Left lobe of liver (tissue), 2 donors: ENCODE measurements at regions not wholly inside any gene's neighbourhood (a gene's known extent, or its start where the extent isn't known, plus 50 kb on each side); places are given as distances from the start of the nearest gene placed in this dataset.
"Not testable (repeated sequence)": the region's sequence is repeated elsewhere in the genome, so short reads cannot be mapped to it uniquely, and the experiment has no call there.

Experiments used
- ATAC-seq: fragments of 200-7000 bp; cut with Tn5 transposase; one replicate; pipeline ENCODE4 v1.9.1; 2020; ENCODE audit warnings: mild to moderate bottlenecking, moderate library complexity
- DNase-seq: peaks from one replicate; pipeline ENCODE4 v3.0.0-alpha.2; 2020; ENCODE audit warnings: low spot score
- donor health status: DM: no; HTN: no; CAD: no; lungs with moderate emphysema.
- donor health status: DM: no; HTN: yes; CAD: no.

DNA sequence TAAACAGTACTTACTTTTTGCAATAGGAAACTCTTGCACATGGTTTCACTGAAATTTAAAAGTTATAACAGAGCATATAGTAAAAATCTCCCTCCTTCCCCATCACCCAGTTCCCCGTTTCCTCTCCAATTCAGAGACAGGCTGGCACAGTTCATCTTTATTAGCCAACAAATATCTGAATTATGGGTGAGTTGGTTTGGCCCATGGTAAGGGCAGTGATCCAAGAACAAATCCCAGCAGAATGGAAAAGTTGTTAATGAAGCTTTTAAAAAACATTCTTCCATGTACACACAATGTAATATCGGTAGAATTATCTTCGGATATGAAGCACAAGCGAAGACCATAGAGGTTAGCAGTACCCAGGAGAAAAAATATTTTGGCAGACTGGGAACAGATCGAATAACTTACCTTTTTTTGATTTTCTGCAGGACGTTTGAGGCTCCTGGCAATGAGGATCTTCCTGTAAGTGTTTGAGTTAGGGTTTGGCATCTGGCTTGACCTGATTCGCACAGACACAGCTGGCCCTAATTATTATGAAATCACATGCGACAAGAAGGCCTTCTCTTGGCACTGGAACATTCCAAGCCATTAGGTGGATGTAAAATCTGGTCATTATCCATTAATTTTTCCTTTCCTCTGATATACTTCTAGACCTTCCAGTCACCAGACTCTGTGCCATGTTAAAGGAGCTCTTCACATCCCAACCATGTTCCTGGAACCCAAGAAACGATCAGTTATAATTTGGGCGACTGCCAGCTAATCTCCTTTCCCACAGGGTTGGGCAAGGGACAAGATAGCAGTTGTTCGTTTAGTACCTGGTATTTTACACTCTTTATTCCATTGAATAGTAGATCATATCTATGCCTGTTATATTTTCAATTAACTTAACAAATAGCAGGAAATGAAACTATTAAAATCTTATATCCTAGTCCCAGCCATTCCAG lies 139.4 kb upstream of the TSC22D1 start:
- DNase-seq, result no peak
- no peak for ATAC-seq

- ATAC-seq (no peak), DNase-seq (no peak)
Observed at GRCh38 chr13:44713788-44714469, 137.8 kb upstream of the TSC22D1 start.

DNA sequence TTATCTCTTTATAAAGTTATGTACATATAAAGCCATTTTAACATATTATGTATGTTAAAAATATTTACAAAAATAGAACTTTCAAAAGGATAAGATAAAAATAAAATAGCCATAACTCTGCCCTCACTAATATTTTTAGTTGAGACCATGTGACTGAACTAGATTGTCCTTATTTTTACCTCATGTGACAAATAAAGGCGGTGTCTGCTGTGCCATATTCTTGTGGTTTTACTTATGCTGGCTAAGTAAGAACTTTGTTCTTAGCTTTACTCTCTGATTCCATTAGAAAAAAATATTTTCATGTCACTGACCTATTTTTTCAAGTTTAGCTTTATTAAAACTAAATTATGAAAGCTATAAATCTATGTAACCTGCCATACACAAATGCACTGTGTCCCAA lies 135.6 kb upstream of the TSC22D1 start:
- no peak for DNase-seq
- no peak for ATAC-seq

DNA sequence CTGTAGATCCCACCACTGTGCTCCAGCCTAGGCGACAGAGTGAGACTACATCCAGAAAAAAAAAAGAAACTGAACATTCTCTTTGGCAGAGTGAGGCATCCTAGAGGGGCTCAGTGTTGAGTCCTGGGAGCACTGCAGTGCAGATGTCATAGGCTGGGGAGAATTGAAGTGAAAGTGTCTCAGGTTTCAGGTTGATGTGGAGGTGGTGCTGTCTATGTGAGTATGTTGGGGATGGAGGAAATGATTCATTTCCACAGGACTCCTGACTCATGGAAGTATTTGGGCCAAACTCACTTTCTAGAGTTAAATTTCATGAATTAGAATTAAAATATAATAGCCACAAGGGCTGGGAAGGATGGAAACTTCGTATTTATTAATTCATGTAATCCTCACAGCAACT lies 134.4 kb upstream of the TSC22D1 start:
- no peak for ATAC-seq
- DNase-seq, result no peak

DNA sequence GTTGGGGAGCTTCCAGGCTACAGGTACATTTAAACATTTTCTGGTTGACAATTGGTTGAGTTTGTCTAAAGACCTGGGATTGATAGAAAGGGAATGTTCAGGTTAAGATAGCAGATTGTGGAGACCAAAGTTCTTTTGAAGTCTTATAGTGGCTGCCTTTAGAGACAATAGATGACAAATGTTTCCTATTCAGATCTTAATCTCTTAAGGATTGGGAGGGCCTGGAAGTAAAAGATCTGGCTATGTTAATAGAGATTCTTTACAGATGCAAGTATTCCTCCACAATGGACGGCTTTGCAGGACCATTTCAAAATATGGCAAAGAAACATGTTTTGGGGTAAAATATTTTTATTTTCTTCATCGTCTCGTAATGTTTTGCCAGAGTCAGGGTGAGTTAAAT lies 128.7 kb upstream of the TSC22D1 start:
- not testable (repeated sequence) for ATAC-seq, DNase-seq

DNA sequence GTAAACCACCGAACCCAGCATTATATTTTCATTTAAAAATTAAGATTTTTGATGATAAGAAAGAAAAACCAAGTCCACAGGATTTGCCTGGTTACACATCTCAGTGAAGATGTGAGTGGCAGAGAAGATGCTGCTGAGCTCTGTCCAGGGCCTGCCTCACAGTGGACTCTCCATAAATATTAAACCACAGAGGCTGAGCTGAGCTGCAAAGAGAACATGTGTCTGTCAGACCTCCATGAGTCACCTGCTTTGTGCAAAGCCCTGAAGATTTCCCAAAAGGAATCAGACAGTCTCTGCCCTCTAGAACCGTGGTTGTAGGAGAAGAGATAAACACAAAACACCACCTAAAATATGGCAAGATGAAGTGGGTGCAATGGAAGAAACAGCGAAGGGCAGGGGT lies 127.2 kb upstream of the TSC22D1 start:
- ATAC-seq, result no peak
- DNase-seq, result no peak

DNA sequence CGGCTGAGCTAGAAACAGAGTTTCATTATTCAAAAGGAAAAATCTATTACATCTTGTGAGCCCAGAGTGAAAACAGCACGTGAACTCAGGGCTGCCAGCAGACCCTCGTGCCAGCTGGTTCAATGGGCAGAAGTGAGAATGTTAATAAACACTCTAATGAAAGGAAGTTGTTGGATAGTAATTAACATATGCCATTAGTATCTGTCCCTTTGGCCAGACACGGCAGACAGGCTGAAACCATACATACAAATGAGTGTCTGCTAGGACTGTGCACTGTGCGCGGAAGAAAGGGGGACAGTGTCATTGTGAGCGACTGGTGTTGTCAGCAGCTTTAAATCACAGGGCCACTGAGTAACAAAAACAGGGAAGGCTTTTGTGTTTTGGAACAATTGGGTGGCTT lies 121.9 kb upstream of the TSC22D1 start:
- ATAC-seq, result no peak

DNA sequence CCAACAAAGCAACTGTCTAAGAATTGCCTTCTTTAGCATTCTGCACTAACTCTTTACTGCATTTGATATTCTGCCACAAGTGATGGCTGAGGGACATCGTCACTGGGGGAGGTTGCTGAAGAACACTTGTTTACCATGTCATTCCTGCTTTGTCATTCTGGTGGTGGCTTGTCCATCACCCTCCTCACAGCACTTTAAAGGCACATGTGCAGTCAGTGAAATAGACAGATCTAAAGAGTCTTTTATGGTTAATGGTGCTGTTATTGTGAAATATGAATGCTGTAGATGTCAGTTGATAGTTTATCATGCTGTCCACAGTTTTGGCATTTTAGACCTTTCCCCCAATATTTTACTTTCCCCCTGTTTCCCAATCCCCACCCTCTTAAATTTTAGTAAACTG lies 120.9 kb upstream of the TSC22D1 start:
- no peak for ATAC-seq
- DNase-seq, result no peak

More for the DNA sequence above, 121.9 kb upstream of the TSC22D1 start:
- DNase-seq, result no peak

GRCh38 chr13:44695520-44695919 lies 119.4 kb upstream of the TSC22D1 start:
- ATAC-seq, result no peak
- DNase-seq, result no peak

DNA sequence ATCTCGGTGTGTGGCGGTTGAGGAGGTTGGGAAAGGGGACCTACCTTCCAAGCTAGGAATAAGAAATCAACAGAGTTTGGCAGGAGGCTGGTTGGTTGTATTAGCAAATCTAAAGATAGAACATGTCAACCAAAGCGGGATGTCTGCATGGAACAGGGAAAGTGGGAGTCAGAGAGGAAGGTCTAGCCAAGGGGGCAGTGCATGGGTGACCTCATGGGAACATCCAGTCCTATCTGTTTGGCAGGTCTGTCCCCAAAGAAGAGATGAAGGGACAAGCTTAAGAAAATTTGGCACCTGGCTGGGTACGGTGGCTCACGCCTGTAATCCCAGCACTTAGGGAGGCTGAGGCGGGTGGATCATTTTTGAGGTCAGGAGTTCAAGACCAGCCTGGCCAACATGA lies 118.7 kb upstream of the TSC22D1 start:
- ATAC-seq (no peak), DNase-seq (no peak)

- no peak for DNase-seq
- no peak for ATAC-seq
Observed at GRCh38 chr13:44694291-44694690, 118.2 kb upstream of the TSC22D1 start.

- no peak for DNase-seq
- ATAC-seq, result no peak
Observed at GRCh38 chr13:44693156-44693764, 117.1 kb upstream of the TSC22D1 start.

DNA sequence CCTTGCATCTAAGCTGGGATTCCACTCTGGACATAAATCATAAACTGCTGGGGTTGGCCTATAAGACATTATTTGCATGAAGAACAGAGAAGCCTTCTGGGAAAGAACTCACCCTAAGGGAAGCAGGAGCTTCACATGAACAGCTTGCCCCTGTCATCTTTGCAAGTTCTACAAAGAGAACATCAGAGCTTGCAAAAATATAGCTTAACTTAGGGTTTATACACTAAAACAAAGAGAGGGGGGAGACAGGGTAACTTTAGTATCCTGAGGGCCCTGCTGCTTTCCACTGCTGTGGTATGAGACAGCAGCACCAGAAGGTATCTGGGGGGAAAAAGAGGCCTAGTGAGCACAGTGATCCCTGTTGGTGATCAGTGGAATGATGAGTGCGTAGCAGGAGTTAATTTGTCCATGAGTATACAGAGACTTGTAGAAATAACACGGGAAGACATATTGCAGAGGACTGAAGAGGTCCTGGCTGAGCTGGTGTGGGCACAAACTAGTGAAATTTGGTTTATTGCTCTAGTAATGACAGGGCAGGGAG lies 116.1 kb upstream of the TSC22D1 start:
- no peak for DNase-seq
- no peak for ATAC-seq

DNA sequence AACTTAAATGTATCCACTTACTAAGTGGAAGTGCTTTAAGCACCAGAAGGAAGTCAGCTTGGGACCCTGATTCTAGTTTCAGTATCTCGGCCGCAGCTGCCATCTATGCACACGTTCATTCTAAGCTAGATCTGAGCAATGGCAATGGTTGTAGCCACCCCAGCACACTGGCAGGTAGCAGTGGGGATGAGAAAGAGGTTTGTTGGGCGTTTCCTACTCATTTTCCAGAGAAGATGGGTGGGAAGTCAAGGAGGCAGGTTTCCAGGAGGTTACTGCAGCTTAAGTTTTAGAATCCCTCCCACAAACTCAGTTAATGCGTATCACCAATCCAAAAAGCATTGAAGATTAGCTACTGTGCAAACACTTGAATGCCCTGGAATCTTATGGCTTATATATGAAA lies 114.2 kb upstream of the TSC22D1 start:
- no peak for ATAC-seq
- no peak for DNase-seq

GRCh38 chr13:44688652-44689051 lies 112.5 kb upstream of the TSC22D1 start:
- ATAC-seq, result no peak
- DNase-seq, result no peak

DNA sequence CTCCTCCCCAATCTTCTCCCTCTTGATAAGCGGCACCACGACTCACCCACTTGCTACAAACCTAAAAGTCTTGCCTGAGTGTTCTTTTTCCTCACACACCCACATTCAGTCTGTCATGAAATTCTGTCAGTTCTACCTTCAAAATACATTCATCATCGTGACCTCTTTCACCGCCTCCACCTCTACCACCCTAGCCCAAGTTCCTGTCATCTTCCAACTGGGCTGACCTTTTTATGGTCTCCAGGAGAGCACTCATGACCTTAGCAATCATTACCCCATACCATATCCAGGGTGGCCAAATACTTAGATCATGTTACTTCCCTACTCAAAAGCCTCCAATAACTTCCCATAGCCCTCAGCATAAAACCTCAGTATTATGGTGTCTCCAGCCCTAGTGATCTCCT lies 110.4 kb upstream of the TSC22D1 start:
- no peak for DNase-seq
- no peak for ATAC-seq

DNA sequence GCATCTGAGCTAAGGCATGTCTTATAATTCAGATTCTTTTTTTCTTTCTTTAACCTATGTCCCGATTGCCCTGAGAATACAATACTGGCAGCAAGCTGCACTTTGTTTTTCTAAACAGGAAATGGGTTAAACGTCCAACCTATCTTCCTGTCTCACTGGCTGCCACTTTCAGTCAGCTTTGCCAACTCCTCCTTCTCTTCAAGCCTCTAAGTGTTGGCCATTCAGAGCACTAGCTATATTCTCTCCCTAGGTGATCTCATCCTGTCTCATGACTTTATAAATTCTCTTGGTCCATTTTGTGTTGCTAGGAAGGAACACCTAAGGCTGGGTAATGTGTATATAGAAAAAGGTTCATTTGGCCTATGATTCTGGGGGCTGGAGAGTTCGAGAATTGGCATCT lies 109.5 kb upstream of the TSC22D1 start:
- DNase-seq (no peak), ATAC-seq (no peak)

DNA sequence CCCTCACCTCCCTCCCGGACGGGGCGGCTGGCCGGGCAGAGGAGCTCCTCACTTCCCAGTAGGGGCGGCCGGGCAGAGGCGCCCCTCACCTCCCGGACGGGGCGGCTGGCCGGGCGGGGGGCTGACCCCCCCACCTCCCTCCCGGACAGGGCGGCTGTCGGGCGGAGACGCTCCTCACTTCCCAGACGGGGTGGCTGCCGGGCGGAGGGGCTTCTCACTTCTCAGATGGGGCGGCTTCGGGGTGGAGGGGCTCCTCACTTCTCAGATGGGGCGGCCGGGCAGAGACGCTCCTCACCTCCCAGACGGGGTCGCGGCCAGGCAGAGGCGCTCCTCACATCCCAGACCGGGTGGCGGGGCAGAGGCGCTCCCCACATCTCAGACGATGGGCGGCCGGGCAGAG lies 106.3 kb upstream of the TSC22D1 start:
- not testable (repeated sequence) for ATAC-seq, DNase-seq

DNA sequence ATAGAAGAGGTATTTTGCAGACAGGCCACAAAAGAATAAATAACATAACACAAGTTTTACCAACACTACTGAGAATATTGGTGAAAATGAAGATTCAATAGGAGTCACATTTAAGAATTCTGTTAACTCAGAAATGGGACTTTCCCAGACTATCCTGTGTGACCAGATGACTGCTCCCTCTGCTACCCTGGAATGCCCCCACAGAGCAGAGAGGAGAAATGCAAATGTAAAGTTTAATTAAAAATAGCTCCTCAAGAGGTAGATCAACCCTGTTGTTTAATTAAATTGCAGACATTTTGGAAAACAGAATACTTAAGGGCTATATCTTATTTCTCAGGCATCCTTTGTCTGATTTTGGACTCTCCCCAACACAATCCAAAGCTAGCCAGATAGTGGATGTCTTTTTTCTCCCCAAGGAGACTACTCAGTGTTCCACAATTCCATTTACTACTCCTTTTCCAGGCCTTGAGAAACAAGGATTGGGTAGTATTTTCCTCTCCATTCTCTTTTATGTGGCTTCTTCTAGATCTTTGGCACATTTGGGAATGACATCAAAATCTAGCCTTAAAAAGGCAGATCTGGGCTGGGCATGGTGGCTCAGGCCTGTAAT lies 104.7 kb upstream of the TSC22D1 start:
- no peak for ATAC-seq
- DNase-seq, result no peak

DNA sequence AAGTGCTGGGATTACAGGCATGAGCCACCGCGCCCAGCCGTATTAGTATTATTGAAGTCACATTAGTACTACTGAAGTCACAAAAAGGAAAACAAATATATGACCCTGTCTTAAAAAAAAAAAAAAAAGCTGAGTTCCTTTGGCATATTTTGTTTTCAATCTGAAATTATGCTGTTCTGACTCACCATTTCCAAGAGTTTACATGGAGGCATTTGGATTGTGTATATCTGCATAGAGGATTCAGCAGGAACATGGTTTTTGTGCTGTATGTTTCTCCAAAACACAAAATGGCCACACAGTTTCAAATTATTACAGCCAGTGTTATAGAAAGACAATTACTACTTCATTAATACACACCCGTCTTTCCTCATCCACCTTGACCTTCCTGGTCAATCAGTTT lies 103.5 kb upstream of the TSC22D1 start:
- no peak for DNase-seq
- no peak for ATAC-seq

GRCh38 chr13:44678197-44678596 lies 102.1 kb upstream of the TSC22D1 start:
- DNase-seq (no peak), ATAC-seq (no peak)
